ENCODE measurements at regions not wholly inside any gene's neighbourhood (a gene's known extent, or its start where the extent isn't known, plus 50 kb on each side); places are given as distances from the start of the nearest gene placed in this dataset.
"Not testable (repeated sequence)": the region's sequence is repeated elsewhere in the genome, so short reads cannot be mapped to it uniquely, and the experiment has no call there.

GRCh38 chr14:89743828-89744227, 210.7 kb downstream of the EFCAB11 start:
- Histone ChIP-seq H3K27ac (ENCODE audit: low read length) (no peak overlapping the region), H3K4me3 (ENCODE audit: low read length) (no peak overlapping the region), H3K36me3 (ENCODE audit: control insufficient read depth, low read depth, low read length) (no peaks in the 10 kb centered on the region), H3K27me3 (ENCODE audit: control insufficient read depth, insufficient read depth, low read length) (no peaks in the 10 kb centered on the region), H3K9me3 (ENCODE audit: control insufficient read depth, low read depth, low read length) (peaks cover 15% of the 10 kb centered on the region), H3K9ac (ENCODE audit: low read length) (no peak overlapping the region), H3K4me1 (ENCODE audit: control insufficient read depth, low read depth, low read length) (no peaks in the 10 kb centered on the region)

GRCh38 chr14:89740241-89740640, 214.3 kb downstream of the EFCAB11 start:
- no peaks in the 10 kb centered on the region for H3K4me1 ChIP-seq (ENCODE audit: control insufficient read depth, low read depth, low read length)

DNA sequence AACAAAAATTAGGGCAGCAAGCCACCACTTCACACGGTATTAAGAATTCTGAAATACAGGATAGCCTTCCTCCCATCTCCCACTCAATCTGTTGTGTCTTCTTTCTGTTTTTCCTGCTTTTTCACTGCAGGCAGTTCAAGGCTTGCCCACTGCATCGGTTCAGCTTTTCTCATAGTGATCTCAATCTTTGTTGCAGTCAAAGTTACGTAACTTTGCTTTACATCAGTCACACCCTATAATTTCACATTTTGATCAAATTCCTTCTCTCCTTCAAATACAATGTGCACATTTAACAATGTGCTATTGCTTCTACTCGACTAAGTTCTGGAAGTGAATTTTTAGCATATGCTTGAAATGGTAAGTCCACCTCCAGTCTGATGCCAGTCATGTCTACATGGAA, 217.6 kb downstream of the EFCAB11 start:
- H3K4me1 ChIP-seq (ENCODE audit: control insufficient read depth, low read depth, low read length) = no peaks in the 10 kb centered on the region
- no peak overlapping the region for H3K27ac ChIP-seq (ENCODE audit: low read length)
- H3K9me3 ChIP-seq (ENCODE audit: control insufficient read depth, low read depth, low read length) = peaks cover 2% of the 10 kb centered on the region
- no peaks in the 10 kb centered on the region for H3K36me3 ChIP-seq (ENCODE audit: control insufficient read depth, low read depth, low read length)
- H3K4me3 ChIP-seq (ENCODE audit: low read length) = no peak overlapping the region
- no peak overlapping the region for H3K9ac ChIP-seq (ENCODE audit: low read length)
- no peaks in the 10 kb centered on the region for H3K27me3 ChIP-seq (ENCODE audit: control insufficient read depth, insufficient read depth, low read length)

More at GRCh38 chr14:89740241-89740640, 214.3 kb downstream of the EFCAB11 start:
- peaks cover 15% of the 10 kb centered on the region for H3K9me3 ChIP-seq (ENCODE audit: control insufficient read depth, low read depth, low read length)
- no peaks in the 10 kb centered on the region for H3K27me3 ChIP-seq (ENCODE audit: control insufficient read depth, insufficient read depth, low read length)
- no peak overlapping the region for H3K27ac ChIP-seq (ENCODE audit: low read length)
- H3K36me3 ChIP-seq (ENCODE audit: control insufficient read depth, low read depth, low read length) = no peaks in the 10 kb centered on the region
- H3K4me3 ChIP-seq (ENCODE audit: low read length) = no peak overlapping the region
- no peak overlapping the region for H3K9ac ChIP-seq (ENCODE audit: low read length)

DNA sequence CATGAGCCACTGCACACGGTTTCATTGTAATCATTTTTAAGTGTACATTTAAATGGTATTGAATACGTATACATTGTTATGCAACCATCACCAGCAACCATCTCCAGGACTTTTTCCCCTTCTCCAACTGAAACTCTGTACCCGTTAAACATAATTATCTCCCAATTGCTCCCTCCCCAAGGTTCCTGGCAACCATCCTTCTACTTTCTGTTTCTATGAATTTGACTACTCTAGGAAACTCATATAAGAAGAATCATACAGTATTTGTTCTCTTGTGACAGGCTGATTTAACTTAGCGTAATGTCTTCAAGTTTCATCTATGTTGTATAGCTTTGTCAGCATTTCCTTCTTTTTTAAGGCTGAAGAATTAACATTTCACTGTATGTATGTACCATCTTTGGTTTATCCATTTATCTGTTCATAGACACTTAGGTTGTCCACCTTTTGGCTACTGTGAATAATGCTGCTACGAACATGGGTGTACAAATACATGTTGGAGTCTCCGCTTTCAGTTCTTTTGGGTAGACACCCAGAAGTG, 223.1 kb downstream of the EFCAB11 start:
- H3K4me1 ChIP-seq (ENCODE audit: control insufficient read depth, low read depth, low read length) = no peaks in the 10 kb centered on the region
- no peaks in the 10 kb centered on the region for H3K9me3 ChIP-seq (ENCODE audit: control insufficient read depth, low read depth, low read length)
- H3K9ac ChIP-seq (ENCODE audit: low read length) = no peak overlapping the region
- H3K4me3 ChIP-seq (ENCODE audit: low read length) = no peak overlapping the region
- H3K27me3 ChIP-seq (ENCODE audit: control insufficient read depth, insufficient read depth, low read length) = no peaks in the 10 kb centered on the region
- H3K36me3 ChIP-seq (ENCODE audit: control insufficient read depth, low read depth, low read length) = no peaks in the 10 kb centered on the region
- no peak overlapping the region for H3K27ac ChIP-seq (ENCODE audit: low read length)

- Histone ChIP-seq H3K4me3 (ENCODE audit: low read length) (no peak overlapping the region), H3K36me3 (ENCODE audit: control insufficient read depth, low read depth, low read length) (no peaks in the 10 kb centered on the region), H3K9me3 (ENCODE audit: control insufficient read depth, low read depth, low read length) (no peaks in the 10 kb centered on the region), H3K4me1 (ENCODE audit: control insufficient read depth, low read depth, low read length) (no peaks in the 10 kb centered on the region), H3K9ac (ENCODE audit: low read length) (no peak overlapping the region), H3K27ac (ENCODE audit: low read length) (no peak overlapping the region), H3K27me3 (ENCODE audit: control insufficient read depth, insufficient read depth, low read length) (no peaks in the 10 kb centered on the region)
These were observed 223.8 kb downstream of the EFCAB11 start for GRCh38 chr14:89730687-89731086.

DNA sequence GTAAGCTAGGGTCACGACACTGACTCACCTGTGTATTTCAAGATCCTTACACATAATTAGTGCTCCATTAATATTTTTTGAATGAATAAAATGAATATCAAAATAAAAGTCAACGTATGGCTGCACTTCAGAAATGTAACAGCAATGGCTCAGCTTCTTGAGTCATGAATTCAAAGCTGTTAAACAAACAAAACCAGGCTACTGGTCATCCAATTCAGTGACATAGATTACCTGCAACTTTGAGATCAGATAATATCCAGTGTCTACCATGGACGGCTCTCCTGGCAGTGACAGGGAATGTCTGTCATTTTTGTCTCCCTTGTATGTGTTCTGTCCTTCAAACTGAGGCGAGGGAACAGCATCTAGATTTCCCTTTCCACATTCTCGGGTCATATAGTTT, 225.6 kb downstream of the EFCAB11 start:
- no peak overlapping the region for H3K9ac ChIP-seq (ENCODE audit: low read length)
- H3K4me1 ChIP-seq (ENCODE audit: control insufficient read depth, low read depth, low read length) = peaks cover 6% of the 10 kb centered on the region
- no peaks in the 10 kb centered on the region for H3K27me3 ChIP-seq (ENCODE audit: control insufficient read depth, insufficient read depth, low read length)
- no peaks in the 10 kb centered on the region for H3K9me3 ChIP-seq (ENCODE audit: control insufficient read depth, low read depth, low read length)
- no peaks in the 10 kb centered on the region for H3K36me3 ChIP-seq (ENCODE audit: control insufficient read depth, low read depth, low read length)
- H3K4me3 ChIP-seq (ENCODE audit: low read length) = no peak overlapping the region
- no peak overlapping the region for H3K27ac ChIP-seq (ENCODE audit: low read length)

DNA sequence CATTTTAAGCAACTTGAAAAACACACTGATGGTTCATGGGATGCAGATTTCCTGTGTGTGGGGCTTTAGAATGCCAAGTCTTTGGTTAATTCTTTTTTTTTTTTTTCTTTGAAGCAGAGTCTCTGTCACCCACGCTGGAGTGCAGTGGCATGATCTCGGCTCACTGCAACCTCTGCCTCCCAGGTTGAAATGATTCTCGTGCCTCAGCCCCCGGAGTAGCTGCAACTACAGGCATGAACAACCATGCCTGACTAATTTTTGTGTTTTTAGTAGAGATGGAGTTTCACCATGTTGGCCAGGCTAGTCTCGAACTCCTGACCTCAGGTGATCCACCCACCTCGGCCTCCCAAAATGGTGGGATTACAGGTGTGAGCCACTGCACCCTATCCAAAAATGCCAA, 228.3 kb downstream of the EFCAB11 start:
- peaks cover 16% of the 10 kb centered on the region for H3K4me1 ChIP-seq (ENCODE audit: control insufficient read depth, low read depth, low read length)
- H3K9ac ChIP-seq (ENCODE audit: low read length); H3K4me3 ChIP-seq (ENCODE audit: low read length); H3K9me3 ChIP-seq (ENCODE audit: control insufficient read depth, low read depth, low read length); H3K27me3 ChIP-seq (ENCODE audit: control insufficient read depth, insufficient read depth, low read length); H3K27ac ChIP-seq (ENCODE audit: low read length); H3K36me3 ChIP-seq (ENCODE audit: control insufficient read depth, low read depth, low read length): not testable (repeated sequence)

DNA sequence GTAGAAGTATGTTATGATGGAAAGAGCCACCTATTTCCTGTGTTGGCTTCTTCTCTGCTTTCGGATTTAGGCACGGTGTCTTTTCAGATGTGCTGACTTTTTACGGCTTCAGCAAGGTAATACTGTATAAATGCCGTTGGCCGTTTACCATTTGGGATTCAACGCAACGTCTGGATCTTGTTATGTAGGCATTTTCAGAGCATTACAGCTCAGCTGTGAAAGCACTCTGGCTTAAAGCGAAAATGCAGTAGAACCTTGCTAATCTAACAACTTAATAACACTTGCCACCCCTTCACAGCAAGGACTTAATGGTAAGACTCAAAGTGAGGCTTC, 229.9 kb downstream of the EFCAB11 start:
- Histone ChIP-seq H3K9ac (ENCODE audit: low read length) (no peak overlapping the region), H3K4me3 (ENCODE audit: low read length) (no peak overlapping the region)

DNA sequence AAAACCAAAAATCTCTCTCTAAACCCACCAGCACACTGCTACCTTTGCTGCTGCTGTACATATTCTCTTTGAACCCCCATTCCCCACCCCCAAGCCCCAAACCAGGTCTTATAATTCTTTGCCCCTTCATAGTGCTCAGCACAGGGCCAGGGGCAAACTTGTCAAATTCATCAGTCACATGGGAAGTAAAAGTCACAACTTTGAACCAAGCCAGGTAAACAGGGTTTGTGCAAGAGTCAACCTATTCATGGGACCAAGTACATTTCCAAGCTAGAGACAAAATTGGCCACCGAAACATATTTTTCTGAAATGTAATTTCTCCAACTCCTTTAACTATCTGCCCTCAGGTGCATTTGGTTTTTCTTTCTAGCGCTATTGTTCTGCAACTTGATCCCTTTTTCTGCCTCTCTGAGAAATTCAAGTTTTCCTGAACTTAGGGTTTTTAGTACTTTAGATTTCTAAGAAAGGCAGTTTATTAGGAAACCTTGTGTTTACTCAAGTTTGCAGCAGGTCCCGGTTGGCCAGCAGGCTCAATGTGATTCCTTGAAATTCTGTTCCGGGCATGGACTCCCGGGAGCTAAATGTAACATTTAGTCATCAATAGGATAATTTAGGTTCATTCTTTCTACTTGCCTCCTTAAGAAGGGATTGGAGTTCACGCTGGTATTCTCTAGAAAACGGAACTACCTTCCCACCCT, 230.5 kb downstream of the EFCAB11 start:
- no peak overlapping the region for H3K27ac ChIP-seq (ENCODE audit: low read length)
- H3K27me3 ChIP-seq (ENCODE audit: control insufficient read depth, insufficient read depth, low read length) = no peaks in the 10 kb centered on the region
- H3K9ac ChIP-seq (ENCODE audit: low read length) = no peak overlapping the region
- peaks cover 29% of the 10 kb centered on the region for H3K4me1 ChIP-seq (ENCODE audit: control insufficient read depth, low read depth, low read length)
- no peak overlapping the region for H3K4me3 ChIP-seq (ENCODE audit: low read length)
- no peaks in the 10 kb centered on the region for H3K9me3 ChIP-seq (ENCODE audit: control insufficient read depth, low read depth, low read length)
- no peaks in the 10 kb centered on the region for H3K36me3 ChIP-seq (ENCODE audit: control insufficient read depth, low read depth, low read length)

More for the DNA sequence above, 229.9 kb downstream of the EFCAB11 start:
- Histone ChIP-seq H3K9me3 (ENCODE audit: control insufficient read depth, low read depth, low read length) (no peaks in the 10 kb centered on the region), H3K27me3 (ENCODE audit: control insufficient read depth, insufficient read depth, low read length) (no peaks in the 10 kb centered on the region), H3K4me1 (ENCODE audit: control insufficient read depth, low read depth, low read length) (peaks cover 29% of the 10 kb centered on the region), H3K36me3 (ENCODE audit: control insufficient read depth, low read depth, low read length) (no peaks in the 10 kb centered on the region), H3K27ac (ENCODE audit: low read length) (no peak overlapping the region)

DNA sequence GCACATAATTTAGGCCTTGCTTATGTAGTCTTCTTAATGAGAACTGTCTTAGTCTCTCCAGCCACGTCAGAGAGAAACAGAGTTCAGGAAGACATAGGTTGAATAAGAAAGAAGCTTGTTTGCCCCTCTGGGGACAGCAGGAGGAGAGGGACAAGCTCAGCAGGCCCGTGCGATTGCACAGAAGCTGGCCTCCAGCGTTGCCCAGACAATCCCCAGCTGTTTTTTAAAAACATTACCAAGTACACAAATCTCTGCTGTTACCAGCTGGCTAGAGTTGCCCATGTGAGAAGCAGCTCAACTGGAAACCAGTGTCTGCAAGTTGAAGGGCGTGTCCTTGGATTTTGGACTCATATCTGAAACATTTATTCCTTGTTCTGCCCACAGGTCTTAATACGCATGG, 232.6 kb downstream of the EFCAB11 start:
- H3K27me3 ChIP-seq (ENCODE audit: control insufficient read depth, insufficient read depth, low read length) = no peaks in the 10 kb centered on the region
- no peak overlapping the region for H3K9ac ChIP-seq (ENCODE audit: low read length)
- no peaks in the 10 kb centered on the region for H3K9me3 ChIP-seq (ENCODE audit: control insufficient read depth, low read depth, low read length)
- no peak overlapping the region for H3K4me3 ChIP-seq (ENCODE audit: low read length)
- H3K36me3 ChIP-seq (ENCODE audit: control insufficient read depth, low read depth, low read length) = no peaks in the 10 kb centered on the region
- H3K4me1 ChIP-seq (ENCODE audit: control insufficient read depth, low read depth, low read length) = peaks cover 29% of the 10 kb centered on the region
- H3K27ac ChIP-seq (ENCODE audit: low read length) = no peak overlapping the region

DNA sequence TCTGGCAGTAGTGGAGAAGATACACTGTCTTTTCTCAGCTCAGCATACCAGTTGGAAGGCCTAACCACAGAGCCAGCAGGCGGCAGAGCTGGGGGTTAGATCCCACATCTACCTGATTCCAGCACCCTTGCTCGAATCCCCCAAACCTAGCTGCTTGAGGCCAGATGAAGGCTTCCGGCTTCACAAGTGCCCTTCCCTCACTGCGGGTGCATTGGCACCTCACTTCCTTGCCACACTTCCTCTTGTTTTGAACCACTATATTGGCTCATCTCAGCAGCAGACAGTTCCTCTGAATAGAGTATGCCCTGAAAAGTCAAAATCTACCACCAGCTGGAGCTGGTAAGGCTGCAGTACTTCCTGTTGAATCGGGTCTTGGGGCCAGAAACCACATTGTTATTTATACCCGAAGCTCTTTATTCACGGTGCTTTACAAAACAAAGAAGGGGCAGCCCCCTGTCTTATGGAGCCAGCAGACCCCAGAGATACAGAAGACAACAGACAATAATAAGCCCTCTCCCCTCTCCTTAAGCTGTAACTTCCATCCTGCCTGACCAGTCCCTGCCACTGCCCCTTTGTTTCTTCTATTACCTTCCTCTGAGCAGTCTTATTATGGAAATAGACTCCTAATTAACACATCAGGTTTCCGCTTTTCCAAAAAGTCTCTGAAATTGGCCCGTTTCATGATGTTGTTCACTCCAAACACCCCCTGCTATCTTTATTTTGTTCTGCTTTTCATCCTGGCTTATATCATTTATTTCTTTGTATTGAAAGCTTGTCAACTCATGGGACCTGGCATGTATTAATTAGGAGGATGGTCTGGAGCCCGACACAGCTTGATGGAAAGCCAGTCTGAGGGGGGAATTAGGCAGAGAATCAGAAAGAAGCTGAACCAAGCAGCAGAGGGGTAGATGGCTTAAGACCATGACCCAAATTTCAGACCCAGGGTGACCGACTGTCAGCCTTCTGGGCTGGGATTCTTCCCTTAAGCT, 233.5 kb downstream of the EFCAB11 start:
- Histone ChIP-seq H3K27ac (ENCODE audit: low read length) (peak overlapping the region; percentile 42), H3K36me3 (ENCODE audit: control insufficient read depth, low read depth, low read length) (no peaks in the 10 kb centered on the region), H3K9ac (ENCODE audit: low read length) (no peak overlapping the region), H3K27me3 (ENCODE audit: control insufficient read depth, insufficient read depth, low read length) (no peaks in the 10 kb centered on the region), H3K4me3 (ENCODE audit: low read length) (no peak overlapping the region), H3K9me3 (ENCODE audit: control insufficient read depth, low read depth, low read length) (no peaks in the 10 kb centered on the region), H3K4me1 (ENCODE audit: control insufficient read depth, low read depth, low read length) (peaks cover 29% of the 10 kb centered on the region)
